Hematopoietic multipotent progenitor cell treated with erythropoietin and hydrocortisone succinate and interleukin-3 and kit ligand, for 8 days (in vitro differentiated cells): ENCODE measurements at regions not wholly inside any gene's neighbourhood (a gene's known extent, or its start where the extent isn't known, plus 50 kb on each side); places are given as distances from the start of the nearest gene placed in this dataset.
"Not testable (repeated sequence)": the region's sequence is repeated elsewhere in the genome, so short reads cannot be mapped to it uniquely, and the experiment has no call there.

Experiments used
- DNase-seq: peaks from one replicate; pipeline ENCODE4 v3.0.0-alpha.2; 2015

- DNase-seq = no peak
Observed at GRCh38 chr10:25869609-25870008, 64.4 kb upstream of the MYO3A start.

- not testable (repeated sequence) for DNase-seq
Observed at GRCh38 chr10:25874402-25874801, 59.6 kb upstream of the MYO3A start.

DNA sequence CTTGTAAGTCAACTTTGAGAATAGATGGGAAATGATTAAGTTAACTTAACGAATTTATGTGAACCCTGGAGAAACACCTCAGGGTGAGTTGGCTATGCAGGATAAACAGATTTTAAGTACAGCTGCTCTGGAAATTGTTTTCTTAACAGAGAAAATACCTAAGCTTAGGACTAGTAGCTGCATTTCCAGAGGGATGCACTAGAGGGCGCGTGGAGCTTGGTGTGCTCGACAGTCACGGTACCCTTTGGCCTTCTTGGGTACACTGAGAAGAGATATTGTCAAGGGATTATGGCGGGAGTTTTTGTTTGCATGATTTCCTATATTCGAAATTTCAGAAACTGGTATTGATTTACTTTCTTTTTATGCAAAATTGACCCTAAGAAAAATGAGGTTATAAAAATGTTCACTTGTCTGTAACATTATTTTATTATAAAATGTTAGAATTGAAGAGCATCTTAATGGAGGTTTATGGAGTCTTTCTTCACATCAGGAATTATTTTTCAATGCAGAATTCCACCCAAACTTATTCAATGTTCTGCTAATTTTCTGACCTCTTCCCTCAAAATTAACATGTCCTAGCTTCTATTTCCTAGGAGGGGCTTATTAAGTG lies 58.4 kb upstream of the MYO3A start:
- peak; percentile 72 for DNase-seq

- DNase-seq = no peak
Observed at GRCh38 chr10:25877296-25877695, 56.7 kb upstream of the MYO3A start.
